ENCODE measurements at regions not wholly inside any gene's neighbourhood (a gene's known extent, or its start where the extent isn't known, plus 50 kb on each side); places are given as distances from the start of the nearest gene placed in this dataset.
A peak's percentile ranks its signal among the peaks of the same experiment; 100 is the strongest.

GRCh38 chr6:63121166-63121565, 90.1 kb upstream of the FKBP1C start:
- no peak for TF ChIP-seq JUNB (IDR thresholded peaks at IDR 0.05; ENCODE audit: unreplicated experiment)
- TF ChIP-seq CTCF (conservative IDR thresholded peaks at IDR 0.05; ENCODE audit: low read depth in 2 of 2) = peak; percentile 38 to 64
- TF ChIP-seq EZH2phosphoT487 (IDR thresholded peaks at IDR 0.05; ENCODE audit: unreplicated experiment) = no peak
- TF ChIP-seq POLR2AphosphoS5 (IDR thresholded peaks at IDR 0.05; ENCODE audit: low read depth) = no peak
- TF ChIP-seq EZH2 (IDR thresholded peaks at IDR 0.05; ENCODE audit: low read depth, unreplicated experiment) = no peak
- TF ChIP-seq REST (IDR thresholded peaks at IDR 0.05; ENCODE audit: unreplicated experiment) = no peak
- no peak for TF ChIP-seq ZNF331 (CRISPR knock-in tag; IDR thresholded peaks at IDR 0.05; ENCODE audit: low read depth)
